Right lobe of liver (tissue), 6 donors: ENCODE measurements at regions not wholly inside any gene's neighbourhood (a gene's known extent, or its start where the extent isn't known, plus 50 kb on each side); places are given as distances from the start of the nearest gene placed in this dataset.
A peak's percentile ranks its signal among the peaks of the same experiment; 100 is the strongest.

Experiments used
- ATAC-seq, 4 donors: fragments of 200-7000 bp; cut with Tn5 transposase; one replicate each; pipeline ENCODE4 v1.9.1; 2020; ENCODE audit warnings: mild to moderate bottlenecking in 4 of 4, moderate library complexity in 4 of 4
- DNase-seq, 3 donors: peaks; one replicate each; pipeline ENCODE4 v3.0.0-alpha.2; 2020
- H3K27ac ChIP-seq, 3 donors: fragments of 200-600 bp; one replicate each; pipeline ENCODE4 v1.8.0; 2022
- H3K27me3 ChIP-seq, 2 donors: fragments of 200-600 bp; one replicate each; pipeline ENCODE4 v1.8.0; 2022
- H3K36me3 ChIP-seq, 4 donors: fragments of 200-600 bp; sonication (generic) in 1 of 4; one replicate each; pipeline versions ENCODE4 v1.5.1 to v1.8.0; 2017 to 2022; ENCODE audit warnings: control low read depth in 1 of 4
- H3K4me1 ChIP-seq, 4 donors: fragments of 200-600 bp; sonication (generic) in 1 of 4; one replicate each; pipeline versions ENCODE4 v1.5.1 to v1.8.0; 2017 to 2022; ENCODE audit warnings: control low read depth in 1 of 4
- H3K4me3 ChIP-seq, 3 donors: fragments of 200-600 bp; one replicate each; pipeline ENCODE4 v1.8.0; 2022
- H3K9me3 ChIP-seq, 4 donors: fragments of 200-600 bp; sonication (generic) in 1 of 4; one replicate each; pipeline versions ENCODE4 v1.5.1 to v1.8.0; 2017 to 2022; ENCODE audit warnings: control low read depth in 1 of 4
- CTCF ChIP-seq, 4 donors: fragments of 200-600 bp in 3 of 4; fragments of 450-650 bp in 1 of 4; IDR thresholded peaks; one replicate each; pipeline versions ENCODE4 v1.5.1 to v1.8.0; 2016 to 2022; ENCODE audit warnings: antibody characterized with exemption in 4 of 4, mild to moderate bottlenecking in 2 of 4
- POLR2A ChIP-seq: fragments of 450-650 bp; IDR thresholded peaks from one replicate; pipeline ENCODE4 v1.6.1; 2017; ENCODE audit warnings: antibody characterized with exemption, mild to moderate bottlenecking
- WGBS: methylation state at CpG from one replicate; pipeline ENCODE4 v1.1.6; 2018; ENCODE audit warnings: low coverage, low lambda C conversion rate; ENCODE audit not compliant: insufficient coverage; ENCODE audit errors: missing lambda C conversion rate; 5-methylcytosine and 5-hydroxymethylcytosine counted together
- intact Hi-C, 2 donors: fragments of 100-400 bp; cut with DNase I; formaldehyde crosslinking; loops; one replicate each; pipeline versions ENCODE4 v1.11.2 to v1.14.1; 2022
- donor health status: DM: no; HTN: yes; CAD: no.
- donor health status: DM: no; HTN: no; CAD: no.
- donor health status: DM: no; HTN: no; CAD: no.
- donor health status: DM: no; HTN: yes; CAD: no.
- donor health status: DM: no; HTN: yes; CAD: no.

- intact Hi-C loops, result no loop called here
- ATAC-seq (peak in 1 of 4 donors; percentile 16), DNase-seq (no peak)
- Histone ChIP-seq H3K27ac (peak overlapping the region in 1 of 3 donors; percentile 6), H3K27me3 (no peaks in the 10 kb centered on the region), H3K36me3 (no peaks in the 10 kb centered on the region), H3K4me1 (peaks cover 0 to 10% (median 4%) of the 10 kb centered on the region in 4 donors), H3K4me3 (no peak overlapping the region), H3K9me3 (no peaks in the 10 kb centered on the region)
- TF ChIP-seq CTCF (IDR thresholded peaks at IDR 0.05) (no peak), POLR2A (no peak)
- 100% methylated on average over 1 of the region's 3 CpGs for WGBS
These were observed 257.1 kb upstream of the STT3B start for GRCh38 chr3:31275583-31275982.

GRCh38 chr3:31277582-31277981 lies 255.1 kb upstream of the STT3B start:
- Histone ChIP-seq H3K4me3 (no peak overlapping the region), H3K36me3 (no peaks in the 10 kb centered on the region), H3K4me1 (peaks cover 0 to 10% (median 4%) of the 10 kb centered on the region in 4 donors), H3K9me3 (no peaks in the 10 kb centered on the region), H3K27me3 (no peaks in the 10 kb centered on the region), H3K27ac (no peak overlapping the region)
- 63% methylated on average over 2 of the region's 2 CpGs for WGBS
- DNase-seq (no peak), ATAC-seq (peak in 1 of 4 donors; percentile 29)
- intact Hi-C loops, result no loop called here
- TF ChIP-seq POLR2A (no peak), CTCF (IDR thresholded peaks at IDR 0.05) (no peak)

GRCh38 chr3:31278532-31278931 lies 254.2 kb upstream of the STT3B start:
- no peak for ATAC-seq
- Histone ChIP-seq H3K27me3 (no peaks in the 10 kb centered on the region), H3K4me3 (no peak overlapping the region), H3K9me3 (no peaks in the 10 kb centered on the region), H3K36me3 (no peaks in the 10 kb centered on the region), H3K4me1 (peaks cover 0 to 10% (median 4%) of the 10 kb centered on the region in 4 donors), H3K27ac (no peak overlapping the region)
- intact Hi-C loops, result no loop called here
- no peak for TF ChIP-seq POLR2A
- TF ChIP-seq CTCF (IDR thresholded peaks at IDR 0.05), result no peak
- no peak for DNase-seq
- WGBS, result 92% methylated on average over 4 of the region's 5 CpGs

- TF ChIP-seq CTCF (IDR thresholded peaks at IDR 0.05), result no peak
- no peak for TF ChIP-seq POLR2A
- Histone ChIP-seq H3K27me3 (no peaks in the 10 kb centered on the region), H3K4me1 (peaks cover 0 to 11% (median 3%) of the 10 kb centered on the region in 4 donors), H3K4me3 (no peak overlapping the region), H3K27ac (no peak overlapping the region), H3K9me3 (no peaks in the 10 kb centered on the region), H3K36me3 (no peaks in the 10 kb centered on the region)
- ATAC-seq, result no peak
- DNase-seq, result no peak
- intact Hi-C loops, result no loop called here
- WGBS, result 43% methylated on average over 1 of the region's 1 CpG
These were observed 247.9 kb upstream of the STT3B start for GRCh38 chr3:31284776-31285175.
